Heart right ventricle (tissue), 16 donors: ENCODE measurements at regions not wholly inside any gene's neighbourhood (a gene's known extent, or its start where the extent isn't known, plus 50 kb on each side); places are given as distances from the start of the nearest gene placed in this dataset.

ENCODE experiments used
- ATAC-seq, 8 donors: fragments of 200-7000 bp; cut with Tn5 transposase; one replicate each; pipeline ENCODE4 v1.9.1; 2020; ENCODE audit warnings: mild to moderate bottlenecking in 8 of 8, moderate library complexity in 8 of 8, moderate number of reproducible peaks in 1 of 8
- DNase-seq, 2 donors: peaks; one replicate each; pipeline ENCODE4 v3.0.0-alpha.2; 2020
- H3K27ac ChIP-seq, 10 donors: fragments of 200-600 bp; sonication (generic) in 2 of 10; one replicate each; pipeline versions ENCODE4 v1.5.0 to v1.8.0; 2020 to 2022; ENCODE audit warnings: mild to moderate bottlenecking in 3 of 10
- H3K27me3 ChIP-seq, 7 donors: fragments of 200-600 bp; one replicate each; pipeline ENCODE4 v1.8.0; 2021 to 2022; ENCODE audit warnings: mild to moderate bottlenecking in 2 of 7
- H3K36me3 ChIP-seq, 9 donors: fragments of 200-600 bp; sonication (generic) in 1 of 9; one replicate each; pipeline versions ENCODE4 v1.5.0 to v1.8.0; 2020 to 2022; ENCODE audit warnings: mild to moderate bottlenecking in 2 of 9
- H3K4me1 ChIP-seq, 9 donors: fragments of 200-600 bp; sonication (generic) in 1 of 9; one replicate each; pipeline versions ENCODE4 v1.5.0 to v1.8.0; 2020 to 2022; ENCODE audit warnings: mild to moderate bottlenecking in 4 of 9
- H3K4me3 ChIP-seq, 10 donors: fragments of 200-600 bp; sonication (generic) in 2 of 10; one replicate each; pipeline versions ENCODE4 v1.5.0 to v1.8.0; 2020 to 2022; ENCODE audit warnings: mild to moderate bottlenecking in 7 of 10, moderate library complexity in 2 of 10
- H3K9me3 ChIP-seq, 11 donors: fragments of 200-600 bp in 10 of 11; sonication (generic) in 2 of 11; one replicate each; pipeline versions ENCODE4 v1.5.0 to v1.8.0; 2013 to 2022; ENCODE audit warnings: mild to moderate bottlenecking in 2 of 11, control low read depth in 1 of 11, moderate library complexity in 1 of 11
- CTCF ChIP-seq, 9 donors: fragments of 200-600 bp; sonication (generic) in 2 of 9; IDR thresholded peaks; one replicate each; pipeline versions ENCODE4 v1.5.0 to v1.8.0; 2021 to 2022; ENCODE audit warnings: antibody characterized with exemption in 9 of 9, mild to moderate bottlenecking in 5 of 9, moderate library complexity in 1 of 9
- WGBS, 2 donors: extraction: QIAGEN DNeasy Blood & Tissue Kit; methylation state at CpG; one replicate each; pipeline ENCODE4 v1.1.7; 2013; ENCODE audit warnings: inconsistent platforms in 1 of 2; 5-methylcytosine and 5-hydroxymethylcytosine counted together
- intact Hi-C, 10 donors: fragments of 100-400 bp; cut with DNase I; formaldehyde crosslinking; loops; one replicate each; pipeline versions ENCODE4 v1.11.1 to v1.14.2; 2022
- donor health status: Arrhythmogenic right ventricular cardiomyopathy.
- donor health status: ischemic (EF 13 %, LVEDD 7.1; RV severe dilation, severe dysfunction).
- donor health status: healthy with polysubstance abuse.
- donor health status: DM: no; HTN: yes; CAD: no.
- donor health status: DM: no; HTN: no; CAD: no.
- donor health status: ischemic (EF 25% LVEDD 6.9; RV normal size, moderate dysfunction).
- donor health status: ischemic (EF 25% LVEDD 5.7; RV mildly dilated, moderate dysfunction).
- donor health status: healthy.
- donor health status: DM: yes; HTN: yes; CAD: no.
- donor health status: Ischemic cardiomyopathy.
- donor health status: ischemic (EF 35%, LVEDD 5.7; RV mildly dilated, moderate dysfunction).
- donor health status: nonischemic (EF 11% LVEDD 7.7; RV severe dilation, severe dysfunction).
- donor health status: DM: yes; HTN: yes; CAD: no.
- donor health status: PGD.
- donor health status: ischemic (EF 29% LVEDD 5.4; RV normal size, mild dysfunction).
- donor health status: nonischemic (EF 23%, LVEDD 6.1; RV moderate dilation, normal function).

DNA sequence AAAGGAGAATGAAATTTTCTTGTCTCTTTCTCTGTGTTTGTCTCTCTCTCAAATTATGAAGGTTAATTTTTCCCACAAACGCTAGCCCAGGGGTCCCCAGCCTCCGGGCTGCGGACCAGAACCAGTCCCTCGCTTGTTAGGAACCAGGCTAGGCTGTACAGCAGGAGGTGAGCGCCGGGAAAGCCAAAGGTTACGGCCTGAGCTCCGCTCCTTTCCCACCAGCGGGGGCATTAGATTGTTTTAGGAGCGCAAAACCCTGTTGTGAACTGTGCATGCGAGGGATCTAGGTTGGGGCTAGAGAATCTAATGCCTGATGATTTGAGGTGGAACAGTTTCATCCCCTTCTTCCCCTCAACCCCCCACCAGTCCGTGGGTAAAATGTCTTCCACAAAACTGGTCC is 74.7 kb upstream of the ZNF385D start:
- intact Hi-C loops, result no loop called here
- Histone ChIP-seq H3K27ac (no peak overlapping the region), H3K27me3 (no peaks in the 10 kb centered on the region), H3K9me3 (no peaks in the 10 kb centered on the region), H3K4me3 (no peak overlapping the region), H3K36me3 (no peaks in the 10 kb centered on the region), H3K4me1 (peaks cover 0 to 5% (median 0%) of the 10 kb centered on the region in 9 donors)
- WGBS, 2 donors, result 87 to 91% methylated on average over 12 of the region's 12 CpGs
- TF ChIP-seq CTCF (IDR thresholded peaks at IDR 0.05), result no peak
- DNase-seq (no peak), ATAC-seq (no peak)

DNA sequence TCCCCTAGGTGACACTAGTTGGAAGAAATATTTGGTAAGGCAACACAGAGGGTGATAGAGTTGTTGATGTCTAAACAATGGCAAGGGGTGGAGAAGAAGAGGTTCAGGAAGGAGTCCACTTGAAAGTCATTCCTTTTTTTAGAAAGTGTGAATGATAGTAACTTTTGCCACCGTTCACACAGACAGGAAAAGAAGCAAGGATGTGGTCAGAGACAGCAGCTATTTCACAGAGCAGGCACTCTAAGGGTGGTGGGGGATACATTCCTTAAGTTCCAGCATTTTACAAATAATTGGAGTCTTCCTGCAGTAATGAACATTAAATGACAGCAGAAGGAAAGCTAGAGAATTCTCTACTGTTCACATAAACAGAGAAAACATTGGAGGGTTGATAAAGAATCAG is 75.4 kb upstream of the ZNF385D start:
- ATAC-seq (peak in 2 of 8 donors; percentile 18 to 46), DNase-seq (no peak)
- WGBS, 2 donors, result 11% methylated on average over 1 of the region's 1 CpG

GRCh38 chr3:21830541-21830940 is 79.5 kb upstream of the ZNF385D start:
- no peak for DNase-seq
- WGBS, 2 donors, result 76 to 83% methylated on average over 2 of the region's 2 CpGs
- Histone ChIP-seq H3K27me3 (no peaks in the 10 kb centered on the region), H3K27ac (no peak overlapping the region), H3K9me3 (no peaks in the 10 kb centered on the region), H3K4me3 (no peak overlapping the region), H3K4me1 (peaks cover 0 to 5% (median 0%) of the 10 kb centered on the region in 9 donors), H3K36me3 (no peaks in the 10 kb centered on the region)
- no peak for TF ChIP-seq CTCF (IDR thresholded peaks at IDR 0.05)
- ATAC-seq, result no peak
- intact Hi-C loops, result loop anchor here in 3 of 10 donors (10.0 kb wide), 2 partner anchors 66 to 76 kb away; partner anchors contain the start of gene ZNF385D (in 2 of the 3)

More for the DNA sequence above, 75.4 kb upstream of the ZNF385D start:
- no peak overlapping the region for H3K27ac ChIP-seq
- H3K4me3 ChIP-seq, result no peak overlapping the region
- TF ChIP-seq CTCF (IDR thresholded peaks at IDR 0.05), result no peak
- no peaks in the 10 kb centered on the region for H3K9me3 ChIP-seq
- H3K4me1 ChIP-seq, result peaks cover 0 to 5% (median 0%) of the 10 kb centered on the region in 9 donors
- H3K27me3 ChIP-seq, result no peaks in the 10 kb centered on the region
- intact Hi-C loops, result no loop called here
- no peaks in the 10 kb centered on the region for H3K36me3 ChIP-seq

- ATAC-seq (no peak), DNase-seq (no peak)
- no peak for TF ChIP-seq CTCF (IDR thresholded peaks at IDR 0.05)
- Histone ChIP-seq H3K27me3 (no peaks in the 10 kb centered on the region), H3K27ac (no peak overlapping the region), H3K9me3 (peaks cover 0 to 3% (median 0%) of the 10 kb centered on the region in 11 donors), H3K4me1 (peaks cover 0 to 16% (median 6%) of the 10 kb centered on the region in 9 donors), H3K4me3 (no peak overlapping the region), H3K36me3 (no peaks in the 10 kb centered on the region)
- intact Hi-C loops, result loop anchor here in 6 of 10 donors (5.0 to 10.0 kb wide), 4 partner anchors 38 to 83 kb away; partner anchors contain the start of gene ZNF385D (in 4 of the 6)
- WGBS, 2 donors, result 88 to 91% methylated on average over 2 of the region's 2 CpGs
Observed at GRCh38 chr3:21835264-21835663, 84.3 kb upstream of the ZNF385D start.
